ENCODE measurements at regions not wholly inside any gene's neighbourhood (a gene's known extent, or its start where the extent isn't known, plus 50 kb on each side); places are given as distances from the start of the nearest gene placed in this dataset.
"Not testable (repeated sequence)": the region's sequence is repeated elsewhere in the genome, so short reads cannot be mapped to it uniquely, and the experiment has no call there.

DNA sequence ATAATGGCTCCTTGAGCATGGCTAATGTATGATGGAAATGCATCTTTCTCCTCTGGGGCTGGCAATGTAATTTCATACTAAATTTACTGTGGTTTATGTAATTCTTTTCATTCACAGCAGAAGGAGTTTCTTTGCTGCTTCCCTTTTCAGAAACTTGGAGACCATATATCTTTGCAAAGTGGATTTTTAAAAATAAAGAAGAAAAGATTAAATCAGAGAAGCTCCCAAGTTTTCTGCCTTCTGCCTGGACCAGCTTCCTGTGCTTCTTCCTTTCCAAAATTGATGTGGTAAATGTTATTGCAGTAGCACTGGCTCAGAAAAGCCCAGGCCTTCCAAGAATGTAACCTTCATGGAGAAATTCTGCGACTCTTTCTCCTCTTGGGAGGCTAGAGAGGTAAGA lies 300.1 kb upstream of the NCAM1 start:
- DNase-seq = no peak

DNA sequence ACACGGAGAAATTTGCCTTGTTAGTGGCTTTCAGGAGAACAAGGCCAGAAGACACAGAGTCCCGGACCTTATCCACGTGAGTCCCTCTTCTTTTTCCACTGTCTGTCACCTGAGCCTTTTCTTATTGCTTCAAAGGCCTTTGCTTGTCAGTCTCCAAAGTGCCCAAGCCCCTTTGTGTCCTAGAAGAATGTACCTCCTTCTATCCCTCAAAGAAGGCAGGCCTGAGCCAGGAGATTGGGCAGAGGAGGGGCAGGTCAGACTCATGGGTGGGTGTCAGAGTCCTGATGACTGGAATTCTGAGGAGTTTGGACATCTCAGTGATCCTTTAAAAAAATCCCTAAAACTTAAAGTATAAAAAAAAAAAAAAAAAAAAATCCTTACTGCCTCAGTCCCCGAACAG lies 299.6 kb upstream of the NCAM1 start:
- DNase-seq = no peak

DNA sequence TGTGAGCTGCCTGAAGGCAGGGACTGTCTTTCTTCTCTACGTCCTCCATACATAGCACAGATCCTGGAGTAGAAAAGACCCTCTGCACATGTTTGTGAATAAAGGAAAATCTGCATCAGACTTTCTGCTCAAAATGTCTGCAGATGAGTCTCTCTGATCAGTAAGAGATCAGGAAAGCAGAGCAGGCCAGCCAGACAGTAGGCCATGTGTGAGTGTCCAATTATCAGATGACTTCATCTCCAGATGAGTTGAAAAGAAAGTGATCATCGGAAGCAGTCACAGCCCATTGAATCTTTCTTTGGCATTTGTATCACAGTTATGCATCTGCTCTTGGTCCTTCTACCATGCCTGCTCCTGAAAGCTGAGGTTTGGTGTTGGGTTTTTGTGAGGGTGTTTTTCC lies 298.7 kb upstream of the NCAM1 start:
- DNase-seq = no peak

DNA sequence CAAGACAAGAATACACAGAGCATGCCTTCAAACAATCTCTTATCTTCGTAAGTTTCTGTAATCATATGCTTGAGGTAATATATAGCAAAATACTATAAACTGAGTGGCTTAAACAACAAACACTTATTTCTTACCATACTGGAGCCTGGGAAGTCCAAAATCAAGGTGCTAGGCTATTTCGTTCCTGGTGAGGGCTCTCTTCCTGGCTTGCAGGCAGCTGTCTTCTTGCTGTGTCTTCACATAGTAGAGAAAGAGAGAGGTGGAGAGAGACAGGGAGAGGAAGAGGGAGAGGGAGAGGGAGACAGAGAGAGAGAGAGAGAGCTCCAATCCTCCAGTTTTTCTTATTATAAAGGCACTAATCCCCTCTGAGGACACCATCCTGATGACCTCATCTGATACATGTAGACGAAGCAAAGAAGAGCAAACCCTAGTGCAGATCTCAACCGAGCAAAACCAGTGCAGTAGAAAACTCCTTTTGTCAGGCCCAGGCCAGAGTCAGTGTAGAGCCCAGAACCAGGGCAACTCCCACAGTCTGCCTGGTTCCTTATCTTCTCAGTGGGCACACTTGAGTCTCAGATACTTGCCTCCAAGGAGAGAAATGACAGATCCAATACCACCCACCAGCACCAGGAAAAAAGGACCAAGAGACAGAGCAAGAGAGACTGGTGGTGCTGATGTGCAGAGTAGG lies 297.1 kb upstream of the NCAM1 start:
- no peak for DNase-seq

DNA sequence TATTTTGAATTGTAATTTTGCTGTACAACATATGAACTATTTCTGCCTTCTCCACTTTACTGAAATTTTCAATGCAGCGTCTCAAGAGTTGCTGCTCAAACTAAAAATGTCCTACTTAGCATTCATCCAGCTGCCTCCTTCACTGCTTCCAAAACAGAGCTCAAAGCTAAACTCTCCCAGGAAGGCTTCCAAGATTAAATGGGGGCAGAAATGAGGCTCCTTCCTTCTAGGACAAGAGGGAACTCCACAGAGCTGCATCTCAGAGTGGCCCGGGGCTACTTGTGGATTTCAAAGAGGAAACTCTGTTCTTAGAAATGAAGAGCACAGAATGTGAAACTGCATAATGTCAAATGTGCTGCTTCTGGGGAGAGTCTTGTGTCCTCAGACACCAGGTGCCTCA lies 295.9 kb upstream of the NCAM1 start:
- no peak for DNase-seq

DNA sequence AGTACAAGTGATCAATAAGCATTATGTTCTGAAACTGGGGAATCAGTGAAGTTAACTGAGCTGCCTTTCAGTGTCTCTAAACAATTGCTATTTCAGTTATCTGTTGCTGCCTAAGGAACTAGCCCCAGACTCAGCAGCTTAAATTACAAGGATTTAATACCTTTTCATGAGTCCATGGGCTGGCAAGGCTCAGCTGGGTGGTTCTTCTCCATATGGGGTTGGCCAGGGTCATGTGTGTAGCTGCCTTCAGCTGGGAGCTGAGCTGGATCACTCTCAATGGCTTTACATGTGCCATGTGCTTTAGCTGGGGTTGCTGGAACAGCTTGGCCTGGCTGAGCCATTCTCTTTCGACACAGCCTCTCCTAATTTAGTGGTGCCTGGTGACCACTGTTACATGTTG lies 295.0 kb upstream of the NCAM1 start:
- no peak for DNase-seq

DNA sequence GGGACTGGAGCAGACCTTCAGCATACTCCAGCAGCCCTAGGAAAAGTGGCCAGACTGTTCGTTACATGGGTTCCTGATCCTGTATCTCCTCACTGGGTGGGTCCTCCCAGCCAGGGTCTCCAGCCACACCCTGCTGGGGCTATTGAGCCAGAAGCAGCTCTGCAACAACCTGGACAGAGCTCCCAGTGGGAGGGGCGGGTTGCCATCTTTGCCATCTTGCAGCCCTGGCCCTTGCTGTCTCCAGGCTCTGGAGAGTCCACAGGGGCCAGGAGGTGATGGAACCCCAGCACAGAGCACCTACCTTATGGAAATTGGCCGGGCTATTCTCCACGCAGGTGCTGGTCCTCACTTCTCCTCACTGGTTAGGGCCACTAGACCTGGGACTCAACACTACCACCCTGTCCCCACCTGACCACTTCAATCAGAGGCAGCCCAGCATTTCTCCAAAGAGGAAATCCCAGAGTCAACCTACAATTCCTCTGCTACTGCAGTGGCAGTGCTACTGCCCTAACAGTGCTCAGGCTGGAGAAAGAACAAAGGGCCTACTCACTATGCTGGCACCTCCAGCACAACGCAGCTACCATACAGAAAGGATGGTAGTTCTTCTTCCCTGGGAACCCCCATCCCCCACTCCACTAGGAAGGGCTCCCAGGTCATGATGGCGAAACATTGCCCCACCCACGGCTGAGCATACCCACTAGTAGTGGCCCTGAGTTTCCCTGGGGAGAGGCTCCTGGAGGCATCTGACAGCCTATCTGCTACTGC lies 290.2 kb upstream of the NCAM1 start:
- no peak for DNase-seq

DNA sequence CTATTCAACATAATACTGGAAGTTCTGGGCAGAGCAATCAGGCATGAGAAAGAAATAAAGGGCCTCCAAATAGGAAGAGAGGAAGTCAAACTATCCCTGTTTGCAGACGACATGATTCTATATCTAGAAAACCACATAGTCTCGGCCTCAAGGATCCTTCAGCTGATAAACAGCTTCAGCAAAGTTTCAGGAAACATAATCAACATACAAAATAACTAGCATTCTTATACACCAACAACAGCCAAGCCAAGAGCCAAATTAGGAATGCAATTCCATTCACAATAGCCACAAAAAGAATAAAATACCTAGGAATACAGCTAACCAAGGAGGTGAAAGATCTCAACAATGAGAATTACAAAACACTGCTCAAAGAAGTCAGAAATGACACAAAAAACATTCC lies 287.8 kb upstream of the NCAM1 start:
- DNase-seq = not testable (repeated sequence)

DNA sequence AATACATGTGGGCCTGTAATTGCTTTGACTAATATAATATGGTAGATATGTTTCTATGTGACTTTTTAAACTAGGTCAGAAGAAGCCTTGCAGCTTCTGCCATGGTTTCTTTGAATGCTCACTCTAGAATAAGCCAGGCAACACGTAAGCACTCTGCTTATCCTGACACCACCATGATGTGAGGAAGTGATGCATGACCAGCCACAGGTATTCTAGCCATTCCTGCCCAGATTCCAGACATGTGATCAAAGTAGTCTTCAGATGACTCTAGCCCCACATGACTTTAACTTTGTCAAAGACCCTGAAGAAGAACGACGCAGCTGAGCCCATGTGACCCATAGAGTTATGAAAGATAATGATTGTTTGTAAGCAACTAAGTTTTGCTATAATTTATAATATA lies 276.1 kb upstream of the NCAM1 start:
- no peak for DNase-seq

DNA sequence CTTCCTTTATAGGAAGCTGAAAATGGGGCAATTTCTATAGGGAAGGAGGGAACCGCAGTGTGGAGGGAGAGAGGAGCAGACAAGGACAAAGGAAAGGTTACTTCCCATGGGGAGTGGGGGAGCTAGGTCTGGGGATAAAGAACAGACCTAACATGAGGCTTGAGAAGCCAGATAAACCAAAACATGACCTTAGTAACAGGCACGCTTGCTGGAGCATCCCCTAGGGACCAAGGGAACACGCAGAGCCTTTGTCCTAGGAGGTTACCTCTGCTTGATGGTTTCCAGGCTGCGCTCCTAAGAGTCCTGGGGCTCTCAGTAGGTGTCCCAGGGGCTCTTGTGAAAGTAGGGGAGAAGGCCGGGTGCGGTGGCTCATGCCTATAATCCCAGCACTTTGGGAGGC lies 271.4 kb upstream of the NCAM1 start:
- no peak for DNase-seq

DNA sequence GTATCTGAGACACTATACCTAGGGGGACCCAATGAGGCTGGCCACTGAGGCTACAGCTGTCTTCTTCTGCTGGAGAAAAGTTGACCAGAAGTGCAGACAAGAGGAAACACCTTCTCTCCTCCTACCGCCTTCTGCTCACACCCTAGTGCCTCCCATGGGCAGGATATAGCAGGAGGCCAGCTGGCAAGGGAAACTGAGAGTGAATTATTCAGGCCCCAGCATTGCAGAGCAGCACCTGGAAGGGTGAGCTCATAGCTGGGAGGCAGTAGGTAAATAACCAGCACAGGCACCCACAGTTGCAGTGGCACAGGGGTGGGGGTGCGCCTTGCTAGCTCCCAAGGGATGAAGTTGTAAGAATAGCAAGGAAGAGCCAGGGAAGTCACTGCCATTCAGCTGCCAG lies 267.4 kb upstream of the NCAM1 start:
- no peak for DNase-seq

DNA sequence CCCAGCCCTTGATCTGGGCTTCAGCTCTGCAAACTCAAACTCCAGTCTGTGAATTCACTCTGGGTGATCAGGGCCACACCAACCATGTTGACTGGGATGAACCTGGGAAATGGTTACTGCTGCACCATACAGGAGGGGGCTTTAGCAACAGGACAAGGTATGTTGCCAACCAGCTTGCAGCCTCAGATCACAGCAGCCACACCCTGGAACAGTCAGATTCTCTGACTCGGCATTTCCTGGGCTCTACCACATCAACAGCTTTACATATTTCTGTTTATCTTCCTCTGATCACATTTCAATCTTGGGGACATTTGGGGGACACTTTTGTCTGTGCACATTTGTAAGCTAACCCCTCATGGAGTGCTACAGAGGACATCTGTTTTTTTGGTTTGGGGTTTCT lies 267.0 kb upstream of the NCAM1 start:
- no peak for DNase-seq

DNA sequence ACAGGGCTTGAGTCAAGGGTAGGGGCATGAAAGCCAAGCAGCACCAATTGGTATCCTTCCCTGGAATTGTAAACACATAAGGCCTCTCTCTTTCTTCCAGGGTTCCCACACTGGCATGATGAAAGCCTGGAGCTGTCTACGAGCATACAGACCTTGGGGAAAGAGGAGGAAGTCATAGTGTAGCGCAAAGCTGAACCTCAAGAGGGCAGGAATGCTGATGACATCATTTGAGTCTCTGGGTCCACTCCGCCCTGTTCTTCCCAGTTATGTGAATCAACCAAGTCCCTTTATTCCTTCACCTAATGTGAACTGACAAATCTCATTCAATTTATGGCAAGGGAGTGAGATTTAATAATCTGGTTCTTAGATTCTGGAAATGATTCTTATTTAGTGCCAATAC lies 266.4 kb upstream of the NCAM1 start:
- no peak for DNase-seq

DNA sequence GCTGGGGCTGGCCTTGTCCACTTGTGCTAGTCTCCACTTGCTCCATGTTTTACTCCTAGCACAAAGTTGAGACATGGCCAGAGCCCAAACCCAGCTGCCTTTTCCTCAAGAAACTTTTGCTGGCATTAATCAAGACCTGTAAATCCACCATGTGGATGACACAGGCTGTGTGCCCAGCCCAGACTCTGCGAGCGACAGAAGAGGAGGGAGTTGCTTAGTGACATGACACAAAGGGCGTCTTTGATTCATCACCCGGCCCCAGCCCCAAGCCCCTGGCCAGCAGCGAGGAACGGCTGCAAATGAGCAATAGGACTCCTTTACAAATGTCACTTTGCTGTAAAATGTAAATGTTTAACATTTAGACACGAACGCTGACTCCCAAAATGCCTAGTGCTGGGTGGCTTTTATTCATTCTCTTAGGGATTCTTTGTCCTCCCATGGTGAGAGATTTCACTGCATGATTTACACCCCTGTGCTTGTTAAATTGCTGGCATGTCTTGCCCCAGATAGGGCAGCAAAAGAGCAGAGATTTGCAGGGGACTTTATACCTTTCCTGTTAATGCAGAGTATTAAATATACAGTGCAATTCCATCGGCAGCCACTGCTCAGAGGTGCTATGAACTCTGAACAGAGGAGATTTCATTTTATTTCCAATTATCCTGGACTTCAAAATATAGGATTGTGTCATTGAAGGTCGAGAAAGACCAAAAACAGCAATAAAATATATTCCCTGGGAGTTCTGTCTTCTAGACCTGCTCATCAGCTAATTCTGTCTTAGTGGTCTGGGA lies 263.6 kb upstream of the NCAM1 start:
- DNase-seq = no peak

DNA sequence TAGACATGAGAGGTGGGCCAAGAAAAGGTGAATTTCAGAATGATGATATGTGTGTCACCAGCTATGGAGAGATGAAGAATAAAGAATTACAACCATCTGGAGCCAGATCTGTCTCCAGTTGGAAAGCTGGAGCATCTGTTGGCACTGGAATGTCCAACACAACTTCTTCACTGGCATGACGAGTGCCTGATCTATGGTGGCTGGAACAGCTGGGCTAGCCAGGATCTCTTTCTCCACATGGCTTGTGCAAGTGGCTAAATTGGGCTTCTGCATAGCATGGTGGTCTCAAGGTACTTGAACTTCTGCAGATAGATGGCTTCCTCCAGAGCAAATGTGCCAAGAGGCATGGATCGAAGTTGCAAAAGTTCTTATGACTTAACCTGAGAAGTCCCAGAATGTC lies 256.1 kb upstream of the NCAM1 start:
- no peak for DNase-seq

DNA sequence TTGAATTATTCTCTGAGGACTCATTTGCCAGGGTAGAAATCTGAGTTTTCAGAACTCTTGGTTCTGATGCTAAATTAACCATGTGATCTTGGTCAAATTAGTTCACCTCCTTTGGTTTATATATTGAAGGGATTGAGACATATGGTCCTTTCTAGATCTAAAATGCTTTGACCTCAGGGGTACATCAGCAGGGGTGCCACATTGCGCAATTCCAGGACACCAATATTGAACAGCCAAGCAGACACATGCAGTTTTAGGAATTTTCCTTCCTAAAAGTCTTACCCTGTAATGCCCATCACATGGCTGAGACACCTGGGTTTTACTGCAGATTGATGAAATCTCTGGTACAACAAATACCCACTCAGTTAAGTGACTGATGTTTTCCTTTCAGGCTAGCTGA lies 254.4 kb upstream of the NCAM1 start:
- DNase-seq = no peak

DNA sequence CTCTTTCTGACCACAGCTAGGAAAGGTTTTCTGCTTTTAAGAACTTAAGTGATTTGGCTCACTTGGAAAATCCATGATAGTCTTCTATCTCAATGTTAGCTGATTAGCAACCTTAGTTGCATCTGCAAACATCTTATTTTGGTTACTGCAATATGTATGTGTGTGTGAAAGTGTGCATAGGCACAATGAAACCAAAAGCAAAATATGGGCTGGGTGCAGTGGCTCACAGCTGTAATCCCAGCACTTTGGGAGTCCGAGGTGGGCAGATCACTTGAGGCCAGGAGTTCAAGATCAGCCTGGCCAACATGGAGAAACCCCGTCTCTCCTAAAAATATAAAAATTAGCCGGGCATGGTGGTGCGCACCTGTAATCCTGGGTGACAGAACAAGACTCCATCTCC lies 246.9 kb upstream of the NCAM1 start:
- DNase-seq = not testable (repeated sequence)

DNA sequence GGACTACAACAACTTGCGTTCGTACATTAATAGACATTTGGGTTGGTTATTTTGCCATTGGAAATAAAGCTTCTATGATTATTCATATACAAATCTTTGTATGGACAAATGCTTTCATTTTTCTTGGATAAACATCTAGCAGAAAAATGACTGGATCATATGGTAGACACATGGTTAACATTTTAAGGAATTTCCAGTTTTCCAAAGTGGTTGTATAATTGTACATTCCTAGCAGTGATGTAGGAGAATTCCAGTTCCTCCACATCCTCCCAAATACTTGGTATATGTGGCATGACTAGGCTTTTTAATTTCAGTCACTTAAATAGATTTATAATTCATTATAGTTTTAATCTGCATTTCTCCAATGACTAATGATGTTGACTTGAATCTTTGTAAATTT lies 246.2 kb upstream of the NCAM1 start:
- no peak for DNase-seq

DNA sequence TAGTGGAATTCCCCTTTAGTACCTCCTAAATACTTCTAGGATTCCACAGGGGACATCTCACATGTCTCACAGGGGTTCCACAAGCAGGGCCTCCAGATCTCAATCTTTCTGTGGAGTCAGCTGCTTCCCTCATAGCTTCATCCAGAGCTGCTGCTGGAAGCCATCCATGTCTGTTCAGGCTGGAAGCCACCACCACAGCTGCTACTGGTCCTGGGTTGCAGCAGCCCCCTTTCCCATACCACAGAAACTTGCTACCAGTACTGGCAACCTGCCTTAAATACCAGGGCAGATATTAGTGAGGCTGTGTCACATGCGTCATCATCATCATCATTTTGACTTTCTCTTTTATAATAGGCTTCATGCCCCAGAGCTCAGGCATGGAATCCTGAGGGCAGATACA lies 242.7 kb upstream of the NCAM1 start:
- DNase-seq = no peak

DNA sequence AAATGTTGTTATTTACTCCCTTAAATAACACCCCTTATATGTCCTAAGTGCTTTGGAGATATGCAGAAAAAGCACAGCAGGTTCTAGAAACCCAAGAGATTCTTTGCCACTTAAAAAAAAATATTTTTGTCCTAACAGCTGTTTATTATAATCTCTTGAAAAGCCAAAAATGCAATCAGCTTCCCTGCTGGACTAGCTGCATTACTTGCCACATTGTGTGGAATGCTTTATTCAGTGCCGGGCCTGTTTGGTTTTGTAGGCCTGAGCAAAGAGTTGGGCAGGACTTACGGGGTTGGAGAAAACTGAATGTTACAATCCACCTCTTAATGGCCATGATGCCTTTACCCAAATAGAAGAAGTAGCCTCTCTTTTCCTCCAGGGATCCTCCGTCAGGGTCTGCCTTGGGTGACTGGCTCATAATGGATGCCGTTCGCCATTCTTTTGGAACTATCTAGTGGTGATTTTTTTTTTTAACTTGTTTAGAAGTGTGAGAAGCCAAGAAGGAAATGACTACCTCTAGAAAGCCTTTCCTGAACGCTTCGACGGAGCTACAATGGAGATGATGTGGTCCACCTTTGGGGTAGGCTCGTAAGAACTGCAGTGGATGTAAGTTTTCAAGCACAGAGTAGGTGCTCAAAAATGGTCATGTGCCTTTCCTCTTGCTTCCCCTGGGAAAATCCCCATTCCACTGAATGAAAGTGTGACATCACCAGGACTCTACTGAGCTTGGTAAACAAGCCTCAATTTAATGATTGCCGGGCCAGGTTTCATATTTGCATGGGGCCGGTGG lies 241.3 kb upstream of the NCAM1 start:
- DNase-seq = no peak

DNA sequence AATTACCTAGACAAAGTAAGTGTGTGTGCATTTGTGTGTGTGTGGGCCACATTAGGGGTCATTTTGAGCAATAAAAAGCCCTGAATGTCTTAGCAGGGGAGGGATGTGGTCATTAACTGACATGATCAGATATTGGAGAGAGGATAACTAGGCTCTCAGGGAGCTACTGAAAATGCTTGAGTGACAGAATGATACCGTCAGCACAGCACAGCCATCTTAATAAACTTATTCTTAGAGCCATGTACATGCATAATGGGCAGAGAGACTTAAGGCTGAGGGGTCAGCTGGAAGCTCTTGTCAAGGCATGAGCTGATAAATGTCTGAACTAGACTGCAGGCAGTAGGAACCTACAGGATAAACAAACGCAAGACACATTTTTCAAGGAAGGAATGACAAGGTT lies 239.1 kb upstream of the NCAM1 start:
- no peak for DNase-seq

DNA sequence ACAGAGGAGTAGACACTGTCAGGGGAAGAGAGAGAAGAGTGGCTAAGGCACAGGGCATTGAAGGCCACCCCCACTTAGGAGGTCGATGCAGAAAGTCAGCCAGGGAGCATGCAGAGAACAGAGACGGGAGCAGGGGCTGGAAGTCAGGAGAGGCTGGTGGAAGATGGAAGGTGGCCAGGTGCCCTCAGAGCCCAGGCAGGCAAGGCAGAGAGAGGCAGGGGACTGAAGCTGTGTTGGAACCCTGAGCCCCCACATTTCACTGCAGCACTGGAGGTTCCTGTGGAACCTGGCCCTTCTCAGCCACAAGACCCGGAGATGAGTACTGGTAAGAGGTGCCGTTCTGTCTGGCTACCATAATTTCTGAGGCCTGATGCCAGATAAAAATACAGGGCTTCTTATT lies 238.3 kb upstream of the NCAM1 start:
- no peak for DNase-seq
